ENCODE measurements at regions not wholly inside any gene's neighbourhood (a gene's known extent, or its start where the extent isn't known, plus 50 kb on each side); places are given as distances from the start of the nearest gene placed in this dataset.

DNA sequence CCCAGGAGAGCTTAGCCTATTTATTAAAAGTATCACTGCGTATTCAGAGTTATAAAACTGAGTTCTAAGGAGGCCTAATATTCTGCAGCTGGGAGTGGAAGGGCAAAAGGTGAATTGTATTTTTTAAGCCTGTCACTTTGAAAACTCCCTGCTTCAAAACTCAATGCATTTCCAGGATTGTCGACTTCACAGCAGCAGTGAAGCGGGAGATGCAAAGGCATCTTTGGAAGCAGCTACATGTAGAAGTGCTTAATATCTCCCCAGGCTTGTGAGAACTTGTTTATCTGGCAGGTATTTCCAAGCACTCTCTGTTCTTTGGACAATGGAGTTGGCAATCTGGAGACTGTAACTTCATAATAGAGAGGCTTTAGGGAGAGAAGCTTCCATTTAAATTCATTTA, 717.5 kb upstream of the SLIT2 start:
- intact Hi-C loops (cut with DNase I; ENCODE audit: low total_unique reads), result no loop called here

GRCh38 chr4:19531906-19532848, 719.5 kb upstream of the SLIT2 start:
- 79 to 93% (median 84%) methylated on average over 5 of the region's 5 CpGs for WGBS, 5 donors
- Histone ChIP-seq H3K27me3 (replicated peaks in 1 of 7) (no peaks in the 10 kb centered on the region), H3K36me3 (no peaks in the 10 kb centered on the region), H3K4me3 (no peak overlapping the region), H3K27ac (no peak overlapping the region), H3K4me1 (no peaks in the 10 kb centered on the region), H3K9me3 (peaks cover 0 to 15% (median 9%) of the 10 kb centered on the region in 8 donors)
- no peak for DNase-seq
- TF ChIP-seq POLR2A (IDR thresholded peaks at IDR 0.05) (no peak), POLR2AphosphoS5 (IDR thresholded peaks at IDR 0.05) (no peak), CTCF (IDR thresholded peaks at IDR 0.05 in 8 of 11, conservative IDR thresholded peaks at IDR 0.05 in 3 of 11) (no peak)
- intact Hi-C loops (cut with DNase I; ENCODE audit: low total_unique reads), result no loop called here

More for the DNA sequence above, 717.5 kb upstream of the SLIT2 start:
- no peak overlapping the region for H3K4me3 ChIP-seq
- no peaks in the 10 kb centered on the region for H3K27me3 ChIP-seq (replicated peaks in 1 of 7)
- H3K36me3 ChIP-seq, result no peaks in the 10 kb centered on the region
- H3K27ac ChIP-seq, result no peak overlapping the region
- H3K4me1 ChIP-seq, result no peaks in the 10 kb centered on the region
- WGBS, 5 donors, result 78 to 89% (median 83%) methylated on average over 3 of the region's 3 CpGs
- no peak for DNase-seq
- peaks cover 0 to 4% (median under 1%) of the 10 kb centered on the region in 8 donors for H3K9me3 ChIP-seq
- TF ChIP-seq POLR2AphosphoS5 (IDR thresholded peaks at IDR 0.05) (no peak), POLR2A (IDR thresholded peaks at IDR 0.05) (no peak), CTCF (IDR thresholded peaks at IDR 0.05 in 8 of 11, conservative IDR thresholded peaks at IDR 0.05 in 3 of 11) (no peak)

DNA sequence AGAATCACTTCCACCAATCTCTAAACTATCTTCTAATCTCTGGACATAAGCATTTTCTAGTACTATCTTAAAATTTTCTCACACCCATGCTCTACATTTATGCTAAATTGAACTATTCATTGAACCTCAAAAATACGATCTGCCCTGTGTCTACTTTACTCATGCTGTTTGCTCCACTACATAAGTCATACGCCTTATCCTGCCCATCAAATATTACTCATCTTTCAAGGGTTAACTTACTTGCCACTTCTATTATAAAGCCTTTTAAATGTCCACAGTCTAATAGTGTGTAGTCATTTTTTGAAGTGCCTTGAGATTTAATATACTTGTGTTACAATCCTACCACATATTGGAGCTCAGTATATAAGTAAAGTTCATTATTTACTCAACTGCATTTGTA, 727.7 kb upstream of the SLIT2 start:
- H3K27me3 ChIP-seq (replicated peaks in 1 of 7), result no peaks in the 10 kb centered on the region
- no peaks in the 10 kb centered on the region for H3K4me1 ChIP-seq
- H3K27ac ChIP-seq, result no peak overlapping the region
- intact Hi-C loops (cut with DNase I; ENCODE audit: low total_unique reads), result no loop called here
- H3K9me3 ChIP-seq, result peaks cover 0 to 12% (median 8%) of the 10 kb centered on the region in 8 donors
- TF ChIP-seq POLR2A (IDR thresholded peaks at IDR 0.05), result no peak
- no peak for TF ChIP-seq POLR2AphosphoS5 (IDR thresholded peaks at IDR 0.05)
- TF ChIP-seq CTCF (IDR thresholded peaks at IDR 0.05 in 8 of 11, conservative IDR thresholded peaks at IDR 0.05 in 3 of 11), result no peak
- no peaks in the 10 kb centered on the region for H3K36me3 ChIP-seq
- DNase-seq, result no peak
- WGBS, 5 donors, result 86 to 99% (median 88%) methylated on average over 2 of the region's 2 CpGs
- no peak overlapping the region for H3K4me3 ChIP-seq

GRCh38 chr4:19522966-19523365, 728.7 kb upstream of the SLIT2 start:
- Histone ChIP-seq H3K4me3 (no peak overlapping the region), H3K9me3 (peaks cover 0 to 6% (median 0%) of the 10 kb centered on the region in 8 donors), H3K4me1 (no peaks in the 10 kb centered on the region), H3K27ac (no peak overlapping the region), H3K36me3 (no peaks in the 10 kb centered on the region), H3K27me3 (replicated peaks in 1 of 7) (no peaks in the 10 kb centered on the region)
- intact Hi-C loops (cut with DNase I; ENCODE audit: low total_unique reads), result no loop called here
- TF ChIP-seq CTCF (IDR thresholded peaks at IDR 0.05 in 8 of 11, conservative IDR thresholded peaks at IDR 0.05 in 3 of 11) (no peak), POLR2A (IDR thresholded peaks at IDR 0.05) (no peak), POLR2AphosphoS5 (IDR thresholded peaks at IDR 0.05) (no peak)
- WGBS, 5 donors, result 88 to 97% (median 92%) methylated on average over 3 of the region's 3 CpGs
- no peak for DNase-seq
